ENCODE measurements at regions not wholly inside any gene's neighbourhood (a gene's known extent, or its start where the extent isn't known, plus 50 kb on each side); places are given as distances from the start of the nearest gene placed in this dataset.
"Not testable (repeated sequence)": the region's sequence is repeated elsewhere in the genome, so short reads cannot be mapped to it uniquely, and the experiment has no call there.

GRCh38 chr9:66269783-66270182 is 532.8 kb downstream of the FOXD4L4 start:
- peak overlapping the region in 1 of 2 donors; percentile 32 for H3K4me3 ChIP-seq (ENCODE audit: low read length in 2 of 2)
- H3K27ac ChIP-seq (ENCODE audit: low read depth in 1 of 2, low read length in 1 of 2); H3K4me1 ChIP-seq (ENCODE audit: control insufficient read depth in 2 of 2, insufficient read depth in 2 of 2, low read length in 2 of 2); H3K36me3 ChIP-seq (ENCODE audit: control insufficient read depth in 2 of 2, insufficient read depth in 2 of 2, low read length in 1 of 2); H3K27me3 ChIP-seq (ENCODE audit: control insufficient read depth in 2 of 2, insufficient read depth in 1 of 2, low read length in 1 of 2); DNase-seq (ENCODE audit: low read depth in 6 of 9, low spot score in 9 of 9); H3K9me3 ChIP-seq (ENCODE audit: control insufficient read depth in 2 of 2, insufficient read depth in 1 of 2, low read length in 1 of 2): not testable (repeated sequence)
- 2% methylated on average over 35 of the region's 42 CpGs for WGBS

DNA sequence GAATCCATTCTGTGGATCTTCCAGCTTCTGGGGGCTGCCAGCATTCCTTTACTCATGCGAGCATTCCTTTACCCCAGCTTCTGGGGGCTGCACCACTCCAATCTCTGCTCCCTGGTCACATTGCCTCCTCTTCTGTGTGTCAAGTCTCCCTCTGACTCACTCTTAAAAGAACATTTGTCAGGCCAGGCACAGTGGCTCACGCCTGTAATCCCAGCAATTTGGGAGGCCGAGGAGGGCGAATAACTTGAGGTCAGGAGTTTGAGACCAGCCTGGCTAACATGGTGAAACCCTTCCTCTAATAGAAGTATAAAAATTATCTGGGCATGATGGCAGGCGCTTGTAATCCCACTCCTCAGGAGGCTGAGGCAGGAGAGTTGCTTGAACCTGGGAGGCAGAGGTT is 541.9 kb downstream of the FOXD4L4 start:
- H3K9me3 ChIP-seq (ENCODE audit: control insufficient read depth in 2 of 2, insufficient read depth in 1 of 2, low read length in 1 of 2); DNase-seq (ENCODE audit: low read depth in 6 of 9, low spot score in 9 of 9); H3K27ac ChIP-seq (ENCODE audit: low read depth in 1 of 2, low read length in 1 of 2); H3K27me3 ChIP-seq (ENCODE audit: control insufficient read depth in 2 of 2, insufficient read depth in 1 of 2, low read length in 1 of 2); H3K4me1 ChIP-seq (ENCODE audit: control insufficient read depth in 2 of 2, insufficient read depth in 2 of 2, low read length in 2 of 2); H3K4me3 ChIP-seq (ENCODE audit: low read length in 2 of 2); H3K36me3 ChIP-seq (ENCODE audit: control insufficient read depth in 2 of 2, insufficient read depth in 2 of 2, low read length in 1 of 2): not testable (repeated sequence)
- WGBS: 100% methylated on average over 4 of the region's 5 CpGs
